ENCODE measurements at regions not wholly inside any gene's neighbourhood (a gene's known extent, or its start where the extent isn't known, plus 50 kb on each side); places are given as distances from the start of the nearest gene placed in this dataset.

- Histone ChIP-seq H3K27ac (no peak overlapping the region), H3K27me3 (replicated peaks) (no peaks in the 10 kb centered on the region), H3K4me3 (ENCODE audit: low read depth, low read length) (no peak overlapping the region), H3K36me3 (replicated peaks) (no peaks in the 10 kb centered on the region)
- no peak for DNase-seq
- in situ Hi-C loops (cut with HindIII; ENCODE audit: low pct_ligation_motif_present, low sequenced_read_pairs): no loop called here
- no peak for TF ChIP-seq CTCF (IDR thresholded peaks at IDR 0.05; ENCODE audit: low read depth, low read length, missing control alignments)
Observed at GRCh38 chr7:95668504-95669018, 72.2 kb upstream of the PDK4 start.

- no peak overlapping the region for H3K4me3 ChIP-seq (ENCODE audit: low read depth, low read length)
- DNase-seq: no peak
- no peaks in the 10 kb centered on the region for H3K36me3 ChIP-seq (replicated peaks)
- no peak overlapping the region for H3K27ac ChIP-seq
- in situ Hi-C loops (cut with HindIII; ENCODE audit: low pct_ligation_motif_present, low sequenced_read_pairs): no loop called here
- no peak for TF ChIP-seq CTCF (IDR thresholded peaks at IDR 0.05; ENCODE audit: low read depth, low read length, missing control alignments)
- H3K27me3 ChIP-seq (replicated peaks): no peaks in the 10 kb centered on the region
Observed at GRCh38 chr7:95662987-95663386, 66.7 kb upstream of the PDK4 start.

- Histone ChIP-seq H3K27ac (no peak overlapping the region), H3K36me3 (replicated peaks) (no peaks in the 10 kb centered on the region), H3K27me3 (replicated peaks) (no peaks in the 10 kb centered on the region), H3K4me3 (ENCODE audit: low read depth, low read length) (no peak overlapping the region)
- in situ Hi-C loops (cut with HindIII; ENCODE audit: low pct_ligation_motif_present, low sequenced_read_pairs): no loop called here
- no peak for TF ChIP-seq CTCF (IDR thresholded peaks at IDR 0.05; ENCODE audit: low read depth, low read length, missing control alignments)
- DNase-seq: no peak
Observed at GRCh38 chr7:95660023-95660434, 63.7 kb upstream of the PDK4 start.

GRCh38 chr7:95658676-95659075, 62.4 kb upstream of the PDK4 start:
- H3K27me3 ChIP-seq (replicated peaks): no peaks in the 10 kb centered on the region
- no peaks in the 10 kb centered on the region for H3K36me3 ChIP-seq (replicated peaks)
- no peak for DNase-seq
- no peak for TF ChIP-seq CTCF (IDR thresholded peaks at IDR 0.05; ENCODE audit: low read depth, low read length, missing control alignments)
- no peak overlapping the region for H3K4me3 ChIP-seq (ENCODE audit: low read depth, low read length)
- H3K27ac ChIP-seq: no peak overlapping the region
- in situ Hi-C loops (cut with HindIII; ENCODE audit: low pct_ligation_motif_present, low sequenced_read_pairs): no loop called here

- TF ChIP-seq CTCF (IDR thresholded peaks at IDR 0.05; ENCODE audit: low read depth, low read length, missing control alignments): no peak
- in situ Hi-C loops (cut with HindIII; ENCODE audit: low pct_ligation_motif_present, low sequenced_read_pairs): no loop called here
- H3K36me3 ChIP-seq (replicated peaks): no peaks in the 10 kb centered on the region
- no peaks in the 10 kb centered on the region for H3K27me3 ChIP-seq (replicated peaks)
- H3K27ac ChIP-seq: no peak overlapping the region
- H3K4me3 ChIP-seq (ENCODE audit: low read depth, low read length): no peak overlapping the region
- no peak for DNase-seq
Observed at GRCh38 chr7:95649546-95649945, 53.2 kb upstream of the PDK4 start.

GRCh38 chr7:95646350-95646749, 50.0 kb upstream of the PDK4 start:
- no peak for TF ChIP-seq CTCF (IDR thresholded peaks at IDR 0.05; ENCODE audit: low read depth, low read length, missing control alignments)
- H3K27ac ChIP-seq: no peak overlapping the region
- H3K36me3 ChIP-seq (replicated peaks): no peaks in the 10 kb centered on the region
- no peak overlapping the region for H3K4me3 ChIP-seq (ENCODE audit: low read depth, low read length)
- DNase-seq: no peak
- in situ Hi-C loops (cut with HindIII; ENCODE audit: low pct_ligation_motif_present, low sequenced_read_pairs): no loop called here
- H3K27me3 ChIP-seq (replicated peaks): no peaks in the 10 kb centered on the region
